NT2/D1 (cell line): ENCODE measurements at regions not wholly inside any gene's neighbourhood (a gene's known extent, or its start where the extent isn't known, plus 50 kb on each side); places are given as distances from the start of the nearest gene placed in this dataset.

ENCODE experiments used
- DNase-seq: peaks from one replicate; pipeline ENCODE4 v3.0.0-alpha.2; 2011; ENCODE audit warnings: low read depth, low spot score
- H3K27me3 ChIP-seq: 2 replicates; pipeline ENCODE4 v1.6.0; 2011; ENCODE audit warnings: mild to moderate bottlenecking; ENCODE audit not compliant: insufficient read length, insufficient read depth
- H3K36me3 ChIP-seq: 2 replicates; pipeline ENCODE4 v1.6.1; 2011; ENCODE audit warnings: mild to moderate bottlenecking, low read length, mixed read lengths; ENCODE audit not compliant: insufficient read depth, insufficient read length
- H3K4me1 ChIP-seq: 2 replicates; pipeline ENCODE4 v1.5.1; 2011; ENCODE audit not compliant: insufficient read depth, insufficient read length
- H3K4me3 ChIP-seq: 2 replicates; pipeline ENCODE4 v1.5.1; 2011; ENCODE audit warnings: low read depth; ENCODE audit not compliant: insufficient read length
- H3K9ac ChIP-seq: 2 replicates; pipeline ENCODE4 v1.6.0; 2011; ENCODE audit warnings: low read depth; ENCODE audit not compliant: insufficient read length
- H3K9me3 ChIP-seq: 2 replicates; pipeline ENCODE4 v1.5.1; 2011; ENCODE audit warnings: mild to moderate bottlenecking, low read length; ENCODE audit not compliant: insufficient read depth
- SUZ12 ChIP-seq: IDR thresholded peaks from 2 replicates; pipeline ENCODE4 v1.6.1; 2011; ENCODE audit not compliant: insufficient read length, insufficient read depth; ENCODE audit errors: extremely low read depth
- YY1 ChIP-seq: IDR thresholded peaks from 2 replicates; pipeline ENCODE4 v1.6.1; 2011; ENCODE audit not compliant: insufficient read length, insufficient read depth
- ZNF274 ChIP-seq: IDR thresholded peaks from 2 replicates; pipeline ENCODE4 v1.6.1; 2011; ENCODE audit warnings: mild to moderate bottlenecking, low read depth, low read length

DNA sequence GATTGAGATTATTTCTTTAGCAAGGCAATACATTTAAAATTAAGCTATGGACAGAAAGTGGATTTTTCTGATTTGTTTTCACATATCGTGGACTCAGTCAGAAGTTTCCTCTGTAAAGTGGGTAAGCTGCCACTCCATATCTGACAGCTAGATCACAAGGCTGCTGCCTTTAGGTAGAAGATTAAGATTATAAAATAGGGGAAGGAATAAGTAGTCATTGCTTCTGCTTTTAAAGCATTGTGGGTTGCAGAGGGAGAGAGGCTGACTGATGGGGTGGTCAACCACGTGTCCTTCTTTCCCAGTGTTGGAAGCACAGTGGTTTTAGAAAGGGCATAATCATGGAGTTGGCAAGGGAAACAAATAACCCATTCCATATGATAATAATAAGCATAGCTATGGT lies 74.3 kb upstream of the MOCS2 start:
- Histone ChIP-seq H3K9me3 (no peaks in the 10 kb centered on the region), H3K4me1 (no peaks in the 10 kb centered on the region), H3K27me3 (no peaks in the 10 kb centered on the region), H3K36me3 (no peaks in the 10 kb centered on the region), H3K4me3 (no peak overlapping the region), H3K9ac (no peak overlapping the region)
- no peak for DNase-seq
- TF ChIP-seq YY1 (no peak), ZNF274 (no peak), SUZ12 (no peak)

DNA sequence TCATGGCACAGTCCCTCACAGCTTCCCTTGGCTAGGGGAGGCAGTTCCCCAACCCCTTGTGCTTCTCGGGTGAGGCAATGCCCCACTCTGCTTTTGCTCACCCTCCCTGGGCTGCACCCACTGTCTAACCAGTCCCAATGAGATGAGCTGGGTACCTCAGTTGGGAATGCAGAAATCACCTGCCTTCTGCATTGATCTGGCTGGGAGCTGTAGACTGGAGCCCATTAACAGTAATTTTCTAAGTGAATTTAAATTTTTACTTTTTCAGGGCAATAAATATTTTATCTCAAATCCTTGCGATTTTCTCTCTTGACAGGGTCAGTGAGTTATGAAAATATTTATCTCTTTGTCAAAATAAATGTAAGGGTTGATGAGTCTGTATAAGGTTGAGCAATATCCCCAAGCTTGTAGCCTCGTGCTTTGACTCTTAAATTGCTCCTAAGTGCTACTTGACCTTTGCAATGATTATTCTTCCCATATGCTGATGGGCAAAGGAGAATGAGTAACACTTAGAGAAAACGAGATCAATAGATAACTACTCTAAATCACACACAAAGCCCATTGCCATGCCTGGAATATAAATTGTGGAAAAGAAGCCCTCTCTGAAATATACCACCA lies 82.1 kb upstream of the MOCS2 start:
- no peaks in the 10 kb centered on the region for H3K27me3 ChIP-seq
- H3K9ac ChIP-seq = no peak overlapping the region
- DNase-seq = no peak
- TF ChIP-seq ZNF274 (no peak), YY1 (no peak), SUZ12 (no peak)
- peaks cover 17% of the 10 kb centered on the region; the same call in 1 of the 2 replicates for H3K9me3 ChIP-seq
- H3K4me1 ChIP-seq = no peaks in the 10 kb centered on the region
- H3K36me3 ChIP-seq = no peaks in the 10 kb centered on the region
- H3K4me3 ChIP-seq = no peak overlapping the region

DNA sequence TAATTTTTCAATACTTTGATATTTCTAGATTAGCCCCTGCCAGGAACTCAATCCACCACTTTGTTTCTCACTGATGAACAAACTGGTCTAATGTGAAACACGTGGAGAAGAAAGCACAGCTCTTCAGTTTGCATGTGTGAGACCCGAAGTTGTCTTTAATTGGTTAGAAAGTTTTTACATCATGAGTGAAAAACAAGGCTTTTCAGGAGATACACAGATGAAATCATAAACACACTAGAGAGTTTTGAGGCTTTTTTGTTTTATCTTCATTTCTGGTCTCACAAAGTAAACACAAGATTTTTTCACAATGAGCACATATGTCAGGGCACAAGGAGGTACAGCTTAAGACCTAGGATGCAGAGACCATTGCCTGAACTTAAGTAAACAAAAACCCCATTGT lies 84.5 kb upstream of the MOCS2 start:
- H3K27me3 ChIP-seq = no peaks in the 10 kb centered on the region
- no peak for TF ChIP-seq ZNF274
- peak; percentile 8 for DNase-seq

DNA sequence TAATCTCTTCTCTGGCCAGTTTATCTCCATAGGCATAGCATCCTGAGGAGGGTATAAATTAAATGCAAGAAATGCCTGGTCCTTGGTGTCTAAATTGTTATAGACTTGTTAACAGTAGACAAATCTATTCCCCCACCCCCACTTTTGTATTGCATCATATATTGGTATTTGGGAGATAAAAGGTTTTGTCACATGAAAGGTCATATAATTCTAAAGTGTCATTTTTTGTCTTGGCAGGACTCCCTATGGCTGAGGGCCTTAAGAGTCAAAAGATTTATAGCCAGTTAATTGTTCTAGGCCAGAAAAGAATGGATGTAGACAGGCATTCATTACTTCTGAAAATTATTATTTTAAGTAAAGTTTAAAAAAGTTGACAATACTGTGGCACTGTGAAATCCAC lies 90.3 kb upstream of the MOCS2 start:
- no peaks in the 10 kb centered on the region for H3K9me3 ChIP-seq
- H3K27me3 ChIP-seq = no peaks in the 10 kb centered on the region
- H3K36me3 ChIP-seq = no peaks in the 10 kb centered on the region
- no peak for DNase-seq
- no peak overlapping the region for H3K9ac ChIP-seq
- H3K4me1 ChIP-seq = no peaks in the 10 kb centered on the region
- TF ChIP-seq SUZ12 (no peak), YY1 (no peak), ZNF274 (no peak)
- no peak overlapping the region for H3K4me3 ChIP-seq

More for the DNA sequence above, 84.5 kb upstream of the MOCS2 start:
- Histone ChIP-seq H3K9me3 (peaks cover 17% of the 10 kb centered on the region; the same call in 1 of the 2 replicates), H3K4me1 (no peaks in the 10 kb centered on the region), H3K36me3 (no peaks in the 10 kb centered on the region), H3K9ac (no peak overlapping the region), H3K4me3 (no peak overlapping the region)

DNA sequence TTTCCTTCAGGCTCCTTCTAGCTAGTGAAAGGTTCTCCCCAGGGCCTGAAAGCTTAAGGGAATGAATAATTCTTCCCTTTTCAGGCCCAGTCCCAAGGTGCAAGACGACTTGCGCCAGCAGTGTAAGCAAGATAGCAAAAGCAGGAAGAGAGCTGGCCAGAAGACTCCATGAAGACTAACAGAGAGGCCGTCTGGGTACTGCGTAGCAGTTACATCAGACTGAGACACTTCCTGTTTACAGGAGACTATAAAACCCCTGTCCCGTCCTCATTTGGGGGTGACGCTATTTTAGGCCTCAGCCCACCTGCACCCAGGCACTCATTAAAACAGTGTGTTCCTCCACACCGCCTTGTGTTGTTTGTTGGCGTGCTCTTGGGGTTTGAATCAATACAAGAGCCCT lies 90.7 kb upstream of the MOCS2 start:
- TF ChIP-seq SUZ12 = no peak
- no peak for TF ChIP-seq ZNF274
- TF ChIP-seq YY1 = no peak
- Histone ChIP-seq H3K36me3 (no peaks in the 10 kb centered on the region), H3K9me3 (no peaks in the 10 kb centered on the region), H3K4me3 (no peak overlapping the region), H3K4me1 (no peaks in the 10 kb centered on the region), H3K9ac (no peak overlapping the region), H3K27me3 (no peaks in the 10 kb centered on the region)
- no peak for DNase-seq

DNA sequence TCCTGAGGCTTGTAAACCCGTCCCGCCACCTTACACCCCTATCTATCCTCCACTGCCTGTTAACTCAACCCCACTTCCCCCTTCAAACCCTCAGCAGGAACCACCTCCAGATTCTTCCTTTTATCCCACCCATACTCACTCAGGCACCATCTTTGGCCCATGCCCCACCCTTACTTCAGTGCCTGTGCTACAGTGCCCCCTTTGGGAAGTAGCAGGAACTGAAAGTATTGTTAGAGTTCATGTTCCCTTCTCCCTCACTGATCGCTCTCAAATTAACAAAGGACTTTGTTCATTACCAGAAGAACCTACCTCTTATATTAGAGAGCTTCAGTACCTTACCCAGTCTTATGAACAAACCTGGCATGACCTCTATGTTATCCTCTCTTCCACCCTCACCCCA lies 92.2 kb upstream of the MOCS2 start:
- Histone ChIP-seq H3K27me3 (no peaks in the 10 kb centered on the region), H3K4me3 (no peak overlapping the region), H3K36me3 (no peaks in the 10 kb centered on the region), H3K9ac (no peak overlapping the region), H3K4me1 (no peaks in the 10 kb centered on the region), H3K9me3 (no peaks in the 10 kb centered on the region)
- TF ChIP-seq ZNF274 (no peak), SUZ12 (no peak), YY1 (no peak)
- DNase-seq = no peak

DNA sequence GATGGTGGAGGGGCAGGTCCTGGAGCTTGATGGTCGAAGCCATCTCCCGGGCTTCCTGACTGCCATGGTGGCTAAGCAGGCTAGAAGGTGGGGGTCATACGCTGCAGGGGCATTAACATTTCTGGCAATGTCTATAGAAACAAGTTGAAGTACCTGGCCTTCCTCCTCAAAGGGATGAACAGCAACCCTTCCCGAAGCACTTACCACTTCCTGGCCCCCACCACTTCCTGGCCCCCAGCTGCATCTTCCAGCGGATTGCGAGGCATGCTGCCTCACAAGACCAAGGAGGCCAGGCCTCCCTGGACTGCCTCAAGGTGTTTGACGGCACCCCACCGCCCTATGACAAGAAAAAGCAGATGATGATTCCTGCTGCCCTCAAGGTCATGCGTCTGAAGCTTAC lies 97.0 kb upstream of the MOCS2 start:
- Histone ChIP-seq H3K4me1 (no peaks in the 10 kb centered on the region), H3K36me3 (no peaks in the 10 kb centered on the region), H3K4me3 (no peak overlapping the region), H3K9ac (no peak overlapping the region), H3K27me3 (no peaks in the 10 kb centered on the region), H3K9me3 (no peaks in the 10 kb centered on the region)
- no peak for DNase-seq
- TF ChIP-seq YY1 = no peak
- TF ChIP-seq SUZ12 = no peak
- no peak for TF ChIP-seq ZNF274

DNA sequence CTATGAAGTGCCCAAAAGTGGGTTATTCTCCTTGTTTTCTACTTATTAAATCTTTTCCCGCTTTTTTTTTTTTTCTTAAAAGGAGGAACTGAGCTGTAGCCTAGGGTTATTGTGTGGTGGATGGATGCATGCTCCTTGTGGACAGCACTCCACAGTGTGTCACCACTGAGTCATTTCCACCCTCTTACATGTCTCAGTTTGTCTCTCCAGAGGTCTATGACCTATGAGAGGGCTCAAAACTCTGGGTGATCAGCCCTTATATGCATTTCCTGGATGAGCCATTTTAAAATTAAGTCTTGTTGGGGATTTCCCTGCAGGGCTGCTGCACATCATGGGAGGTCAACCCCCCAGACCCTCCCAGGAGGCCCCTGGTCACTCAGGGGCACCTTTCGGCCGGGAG lies 102.2 kb upstream of the MOCS2 start:
- Histone ChIP-seq H3K9ac (no peak overlapping the region), H3K36me3 (no peaks in the 10 kb centered on the region), H3K27me3 (no peaks in the 10 kb centered on the region), H3K9me3 (peaks cover 6% of the 10 kb centered on the region; the same call in 1 of the 2 replicates), H3K4me1 (no peaks in the 10 kb centered on the region), H3K4me3 (no peak overlapping the region)
- no peak for DNase-seq
- no peak for TF ChIP-seq ZNF274
- TF ChIP-seq YY1 = no peak
- TF ChIP-seq SUZ12 = no peak
